Retina (tissue), 1 donor: ENCODE measurements at regions not wholly inside any gene's neighbourhood (a gene's known extent, or its start where the extent isn't known, plus 50 kb on each side); places are given as distances from the start of the nearest gene placed in this dataset.

Experiments
- DNase-seq: peaks from one replicate; pipeline ENCODE4 v3.0.0-alpha.2; 2016

- DNase-seq: peak; percentile 45
These were observed 156.1 kb downstream of the PMP22 start for GRCh38 chr17:15108992-15109391.

- DNase-seq: no peak
These were observed 158.6 kb downstream of the PMP22 start for GRCh38 chr17:15106540-15106939.

GRCh38 chr17:15103785-15104184 lies 161.3 kb downstream of the PMP22 start:
- no peak for DNase-seq

GRCh38 chr17:15101175-15101574 lies 164.0 kb downstream of the PMP22 start:
- no peak for DNase-seq

GRCh38 chr17:15096511-15096910 lies 168.6 kb downstream of the PMP22 start:
- no peak for DNase-seq

- no peak for DNase-seq
These were observed 169.2 kb downstream of the PMP22 start for GRCh38 chr17:15095935-15096334.

- no peak for DNase-seq
These were observed 172.4 kb downstream of the PMP22 start for GRCh38 chr17:15092762-15093161.

- no peak for DNase-seq
These were observed 172.9 kb downstream of the PMP22 start for GRCh38 chr17:15092261-15092660.

- no peak for DNase-seq
These were observed 173.3 kb downstream of the PMP22 start for GRCh38 chr17:15091825-15092224.

- no peak for DNase-seq
These were observed 174.6 kb downstream of the PMP22 start for GRCh38 chr17:15090533-15090932.

GRCh38 chr17:15087946-15088345 lies 177.2 kb downstream of the PMP22 start:
- no peak for DNase-seq

GRCh38 chr17:15086776-15087295 lies 178.3 kb downstream of the PMP22 start:
- DNase-seq: no peak

GRCh38 chr17:15085890-15086677 lies 179.0 kb downstream of the PMP22 start:
- DNase-seq: peak; percentile 7

- DNase-seq: no peak
These were observed 181.9 kb downstream of the PMP22 start for GRCh38 chr17:15083225-15083624.

- no peak for DNase-seq
These were observed 184.1 kb downstream of the PMP22 start for GRCh38 chr17:15081008-15081407.

- no peak for DNase-seq
These were observed 186.6 kb downstream of the PMP22 start for GRCh38 chr17:15078570-15078969.

GRCh38 chr17:15076991-15077663 lies 188.0 kb downstream of the PMP22 start:
- no peak for DNase-seq

GRCh38 chr17:15051933-15052332 lies 213.2 kb downstream of the PMP22 start:
- no peak for DNase-seq

GRCh38 chr17:15049795-15050160 lies 215.3 kb downstream of the PMP22 start:
- DNase-seq: no peak

- peak; percentile 10 for DNase-seq
These were observed 216.0 kb downstream of the PMP22 start for GRCh38 chr17:15048933-15049794.

- no peak for DNase-seq
These were observed 216.7 kb downstream of the PMP22 start for GRCh38 chr17:15048381-15048780.

GRCh38 chr17:15042311-15042710 lies 222.8 kb downstream of the PMP22 start:
- no peak for DNase-seq

GRCh38 chr17:15039366-15039765 lies 225.8 kb downstream of the PMP22 start:
- DNase-seq: no peak
